Erythroblast (primary cell): ENCODE measurements at regions not wholly inside any gene's neighbourhood (a gene's known extent, or its start where the extent isn't known, plus 50 kb on each side); places are given as distances from the start of the nearest gene placed in this dataset.

Source experiments
- GATA1 ChIP-seq: IDR thresholded peaks from 2 replicates; pipeline ENCODE4 v1.6.1; 2011; ENCODE audit warnings: low read depth, mild to moderate bottlenecking, control low read depth, low read length, moderate library complexity
- POLR2A ChIP-seq: IDR thresholded peaks from 2 replicates; pipeline ENCODE4 v1.6.1; 2011; ENCODE audit warnings: mild to moderate bottlenecking, low read length

DNA sequence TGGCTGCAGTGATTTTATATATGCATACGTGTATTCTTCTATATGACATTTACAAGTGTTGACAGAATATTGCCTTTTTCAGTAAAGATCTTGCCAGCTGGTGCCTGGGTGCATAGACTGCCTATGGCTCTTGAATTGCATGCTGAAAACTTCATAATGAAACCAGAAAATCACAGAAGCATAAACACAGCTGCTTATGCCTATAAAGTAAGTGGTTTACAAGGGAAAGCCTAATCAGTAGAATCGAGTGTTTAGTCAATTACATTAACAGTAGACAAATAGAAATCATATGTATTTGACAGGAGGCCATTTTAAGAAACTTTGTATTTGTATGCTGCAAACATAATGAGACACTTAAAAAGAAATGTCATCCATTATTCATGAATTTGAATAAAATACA, 82.5 kb downstream of the TMEM168 start:
- TF ChIP-seq POLR2A, result no peak
- TF ChIP-seq GATA1, result no peak
